SK-N-MC (cell line): ENCODE measurements at regions not wholly inside any gene's neighbourhood (a gene's known extent, or its start where the extent isn't known, plus 50 kb on each side); places are given as distances from the start of the nearest gene placed in this dataset.

Source experiments
- EZH2 ChIP-seq: fragments of 200-600 bp; sonication (generic); IDR thresholded peaks from one replicate; pipeline ENCODE4 v1.6.1; 2017; ENCODE audit warnings: antibody characterized with exemption
- POLR2AphosphoS5 ChIP-seq: IDR thresholded peaks from 2 replicates; pipeline ENCODE4 v1.6.1; 2012; ENCODE audit warnings: mild to moderate bottlenecking, low read depth, low read length, borderline replicate concordance

DNA sequence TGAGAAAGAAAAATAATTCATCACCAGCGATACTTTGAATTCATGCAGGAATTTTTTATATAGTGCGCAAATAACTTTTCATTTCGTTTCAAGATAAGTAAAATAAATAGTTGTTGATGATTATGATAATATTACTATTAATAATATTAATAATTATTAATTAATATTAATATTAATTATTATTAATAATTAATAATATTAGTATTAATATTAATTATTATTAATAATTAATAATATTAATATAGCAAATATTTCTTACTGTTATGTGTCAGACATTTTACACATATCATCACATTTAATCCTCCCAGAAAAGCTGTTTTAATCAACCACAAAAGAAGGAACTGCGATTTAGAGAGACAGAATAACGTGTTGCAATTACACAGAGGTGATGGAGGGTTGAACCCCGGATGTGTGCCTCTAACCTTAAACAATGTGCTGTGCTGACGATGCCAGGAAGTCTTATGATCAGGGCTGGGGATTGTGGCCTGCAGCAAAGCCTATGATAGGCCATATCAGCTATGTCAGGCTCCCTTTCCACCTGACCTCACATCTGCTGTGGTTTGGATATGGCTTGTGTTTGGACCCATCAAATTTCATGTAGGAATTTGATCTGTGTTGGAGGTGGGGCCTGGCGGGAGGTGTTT lies 263.5 kb upstream of the NR2F2 start:
- TF ChIP-seq POLR2AphosphoS5 (no peak), EZH2 (no peak)
